ENCODE measurements at regions not wholly inside any gene's neighbourhood (a gene's known extent, or its start where the extent isn't known, plus 50 kb on each side); places are given as distances from the start of the nearest gene placed in this dataset.

GRCh38 chr15:62779036-62779770, 263.3 kb upstream of the TPM1 start:
- TF ChIP-seq CTCF (IDR thresholded peaks at IDR 0.05; ENCODE audit: insufficient read depth, low read depth, low read length) = no peak
- TF ChIP-seq EZH2 (IDR thresholded peaks at IDR 0.05; ENCODE audit: insufficient read depth, low read length) = no peak
